ENCODE measurements at regions not wholly inside any gene's neighbourhood (a gene's known extent, or its start where the extent isn't known, plus 50 kb on each side); places are given as distances from the start of the nearest gene placed in this dataset.

DNA sequence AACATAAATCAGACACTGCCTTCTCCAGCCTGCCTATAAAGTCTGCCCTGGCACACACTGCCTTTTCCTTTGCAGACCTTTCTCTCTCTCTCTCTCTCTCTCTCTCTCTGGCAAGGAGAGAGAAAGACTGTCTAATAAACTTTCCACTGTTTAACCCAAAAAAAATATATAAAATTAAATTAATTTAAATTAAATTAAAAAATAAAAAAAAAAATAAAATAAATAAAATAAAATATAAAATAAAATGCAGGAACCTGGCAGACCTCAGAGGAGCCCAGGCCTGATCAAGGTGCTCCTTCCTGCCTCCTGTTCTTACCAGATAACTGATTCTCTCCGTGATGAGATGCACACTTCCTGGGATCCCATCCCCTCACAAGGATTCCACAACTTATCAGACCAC, 103.9 kb upstream of the VASH1 start:
- no peak overlapping the region for H3K27ac ChIP-seq
- H3K36me3 ChIP-seq, result no peaks in the 10 kb centered on the region
- DNase-seq, result no peak
- intact Hi-C loops (cut with DNase I; ENCODE audit: low total_unique reads), result no loop called here
- no peaks in the 10 kb centered on the region for H3K4me1 ChIP-seq
- no peaks in the 10 kb centered on the region for H3K27me3 ChIP-seq
- TF ChIP-seq, protein P1, sequence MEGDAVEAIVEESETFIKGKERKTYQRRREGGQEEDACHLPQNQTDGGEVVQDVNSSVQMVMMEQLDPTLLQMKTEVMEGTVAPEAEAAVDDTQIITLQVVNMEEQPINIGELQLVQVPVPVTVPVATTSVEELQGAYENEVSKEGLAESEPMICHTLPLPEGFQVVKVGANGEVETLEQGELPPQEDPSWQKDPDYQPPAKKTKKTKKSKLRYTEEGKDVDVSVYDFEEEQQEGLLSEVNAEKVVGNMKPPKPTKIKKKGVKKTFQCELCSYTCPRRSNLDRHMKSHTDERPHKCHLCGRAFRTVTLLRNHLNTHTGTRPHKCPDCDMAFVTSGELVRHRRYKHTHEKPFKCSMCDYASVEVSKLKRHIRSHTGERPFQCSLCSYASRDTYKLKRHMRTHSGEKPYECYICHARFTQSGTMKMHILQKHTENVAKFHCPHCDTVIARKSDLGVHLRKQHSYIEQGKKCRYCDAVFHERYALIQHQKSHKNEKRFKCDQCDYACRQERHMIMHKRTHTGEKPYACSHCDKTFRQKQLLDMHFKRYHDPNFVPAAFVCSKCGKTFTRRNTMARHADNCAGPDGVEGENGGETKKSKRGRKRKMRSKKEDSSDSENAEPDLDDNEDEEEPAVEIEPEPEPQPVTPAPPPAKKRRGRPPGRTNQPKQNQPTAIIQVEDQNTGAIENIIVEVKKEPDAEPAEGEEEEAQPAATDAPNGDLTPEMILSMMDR (IDR thresholded peaks at IDR 0.05), result no peak
- no peak for TF ChIP-seq POLR2A (IDR thresholded peaks at IDR 0.05)
- no peaks in the 10 kb centered on the region for H3K9me3 ChIP-seq
- no peak overlapping the region for H3K4me3 ChIP-seq

DNA sequence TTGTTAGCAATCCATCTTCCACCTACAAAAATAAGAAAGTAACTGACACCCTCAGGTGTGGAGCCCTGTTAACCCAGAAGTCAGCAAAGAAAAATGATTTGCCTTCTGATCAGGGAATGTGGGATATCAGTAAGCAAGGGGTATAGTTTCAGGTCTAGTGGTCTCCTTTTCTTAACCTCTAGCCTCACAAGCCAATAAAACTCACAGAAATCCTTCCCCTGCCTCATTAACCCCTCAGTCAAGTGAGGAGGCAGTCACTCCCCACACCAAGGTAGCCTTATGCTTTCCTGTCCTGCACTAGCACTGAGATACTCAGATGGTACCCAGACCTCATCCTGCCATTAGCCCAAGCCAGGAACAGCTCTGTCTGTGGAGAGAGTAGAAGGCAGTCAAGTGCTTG, 103.4 kb upstream of the VASH1 start:
- Histone ChIP-seq H3K4me3 (no peak overlapping the region), H3K36me3 (no peaks in the 10 kb centered on the region), H3K4me1 (no peaks in the 10 kb centered on the region), H3K9me3 (no peaks in the 10 kb centered on the region), H3K27me3 (no peaks in the 10 kb centered on the region), H3K27ac (no peak overlapping the region)
- no peak for DNase-seq
- intact Hi-C loops (cut with DNase I; ENCODE audit: low total_unique reads), result no loop called here
- TF ChIP-seq, protein P1 (IDR thresholded peaks at IDR 0.05), result no peak
- no peak for TF ChIP-seq POLR2A (IDR thresholded peaks at IDR 0.05)

DNA sequence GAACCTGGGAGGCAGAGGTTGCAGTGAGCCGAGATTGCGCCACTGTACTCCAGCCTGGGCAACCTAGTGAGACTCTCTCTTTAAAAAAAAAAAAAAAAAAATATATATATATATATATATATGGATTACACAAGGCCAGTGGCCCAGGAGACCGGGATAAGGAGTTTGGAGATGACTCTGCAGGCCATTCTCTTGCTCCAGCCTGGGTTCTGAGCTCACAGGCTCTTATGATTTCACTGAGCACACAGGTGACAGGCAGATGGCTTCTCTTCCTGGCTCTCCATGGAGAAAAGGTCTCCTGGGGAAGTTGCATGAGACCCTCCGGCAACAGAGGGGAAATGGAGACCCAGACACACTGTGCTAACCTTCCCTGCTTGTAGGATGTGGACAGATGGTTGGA, 98.7 kb upstream of the VASH1 start:
- H3K27ac ChIP-seq, result no peak overlapping the region
- no peak for DNase-seq
- H3K4me3 ChIP-seq, result no peak overlapping the region
- H3K4me1 ChIP-seq, result no peaks in the 10 kb centered on the region
- H3K36me3 ChIP-seq, result no peaks in the 10 kb centered on the region
- TF ChIP-seq, protein P1 (IDR thresholded peaks at IDR 0.05), result no peak
- no peak for TF ChIP-seq POLR2A (IDR thresholded peaks at IDR 0.05)
- H3K9me3 ChIP-seq, result no peaks in the 10 kb centered on the region
- no peaks in the 10 kb centered on the region for H3K27me3 ChIP-seq
- intact Hi-C loops (cut with DNase I; ENCODE audit: low total_unique reads), result no loop called here

DNA sequence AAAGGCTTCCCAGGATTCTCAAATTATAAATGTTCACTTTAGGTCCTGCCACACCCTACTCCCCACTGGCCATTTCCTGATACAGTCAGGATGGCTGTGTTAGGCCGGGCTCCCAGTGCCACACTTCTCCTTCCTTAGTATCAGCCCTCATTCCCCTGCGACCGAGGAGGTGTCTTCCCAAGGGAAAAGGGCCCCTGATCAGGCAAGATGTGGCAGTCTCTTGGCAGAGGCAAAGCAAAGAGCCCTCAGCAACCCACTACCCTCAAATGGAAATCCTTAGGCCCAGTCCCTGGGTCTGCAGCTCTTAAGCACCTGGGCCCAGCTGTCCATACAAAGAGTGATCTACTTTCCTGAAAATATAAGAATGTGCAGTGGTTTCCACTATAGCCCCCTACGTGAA, 96.5 kb upstream of the VASH1 start:
- H3K36me3 ChIP-seq, result no peaks in the 10 kb centered on the region
- intact Hi-C loops (cut with DNase I; ENCODE audit: low total_unique reads), result no loop called here
- H3K4me3 ChIP-seq, result no peak overlapping the region
- DNase-seq, result no peak
- H3K27ac ChIP-seq, result no peak overlapping the region
- H3K4me1 ChIP-seq, result no peaks in the 10 kb centered on the region
- no peaks in the 10 kb centered on the region for H3K27me3 ChIP-seq
- TF ChIP-seq POLR2A (IDR thresholded peaks at IDR 0.05), result no peak
- TF ChIP-seq, protein P1 (IDR thresholded peaks at IDR 0.05), result no peak
- no peaks in the 10 kb centered on the region for H3K9me3 ChIP-seq

DNA sequence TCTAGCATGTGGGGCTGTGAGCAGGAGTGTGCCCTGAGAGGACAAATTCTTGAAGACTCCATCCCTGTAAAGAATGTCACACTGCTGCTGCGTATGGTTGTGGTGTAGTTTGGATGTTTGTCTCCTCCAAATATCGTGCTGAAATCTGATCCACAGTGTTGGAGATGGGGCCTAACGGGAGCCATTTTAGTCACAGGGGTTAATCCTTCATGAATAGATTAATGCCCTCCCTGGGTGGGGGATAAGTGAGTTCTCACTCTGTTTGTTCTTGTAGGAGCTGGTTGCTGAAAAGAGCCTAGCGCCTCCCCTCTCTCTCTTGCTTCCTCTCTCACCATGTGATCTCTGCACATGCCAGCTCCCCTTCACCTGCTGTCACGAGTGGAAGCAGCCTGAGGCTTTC, 94.5 kb upstream of the VASH1 start:
- Histone ChIP-seq H3K4me1 (no peaks in the 10 kb centered on the region), H3K9me3 (no peaks in the 10 kb centered on the region), H3K27ac (no peak overlapping the region), H3K27me3 (no peaks in the 10 kb centered on the region), H3K36me3 (no peaks in the 10 kb centered on the region), H3K4me3 (no peak overlapping the region)
- intact Hi-C loops (cut with DNase I; ENCODE audit: low total_unique reads), result no loop called here
- no peak for TF ChIP-seq POLR2A (IDR thresholded peaks at IDR 0.05)
- TF ChIP-seq, protein P1 (IDR thresholded peaks at IDR 0.05), result no peak
- no peak for DNase-seq
